Islet precursor cell (in vitro differentiated cells): ENCODE measurements at regions not wholly inside any gene's neighbourhood (a gene's known extent, or its start where the extent isn't known, plus 50 kb on each side); places are given as distances from the start of the nearest gene placed in this dataset.

Source experiments
- DNase-seq: peaks from one replicate; pipeline ENCODE4 v3.0.0-alpha.2; 2018

GRCh38 chr1:229828461-229828860 lies 202.4 kb downstream of the URB2 start:
- DNase-seq = no peak

DNA sequence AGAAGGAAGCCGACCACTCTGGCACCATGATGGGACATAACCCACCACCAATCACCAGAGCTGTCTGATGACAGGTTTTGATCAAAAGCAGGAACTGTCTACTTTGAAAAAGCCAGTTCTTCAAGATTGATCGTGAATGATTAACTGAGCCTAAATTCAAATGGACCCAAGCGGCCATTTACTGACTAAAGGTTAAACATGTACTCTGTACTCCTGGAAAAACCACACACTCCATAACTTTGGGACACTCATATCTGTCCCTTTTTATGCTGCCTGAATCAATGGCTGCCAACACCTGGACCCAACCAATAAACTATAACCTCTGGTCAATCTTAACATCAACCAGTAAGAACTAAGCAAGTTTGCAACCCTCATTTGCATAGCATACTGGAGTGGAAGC lies 206.6 kb downstream of the URB2 start:
- no peak for DNase-seq

GRCh38 chr1:229834230-229834629 lies 208.2 kb downstream of the URB2 start:
- no peak for DNase-seq

- no peak for DNase-seq
Observed at GRCh38 chr1:229835226-229835625, 209.2 kb downstream of the URB2 start.

GRCh38 chr1:229836324-229836723 lies 210.3 kb downstream of the URB2 start:
- DNase-seq = no peak

GRCh38 chr1:229838204-229838603 lies 212.2 kb downstream of the URB2 start:
- DNase-seq = no peak

GRCh38 chr1:229839800-229840199 lies 213.8 kb downstream of the URB2 start:
- DNase-seq = no peak

DNA sequence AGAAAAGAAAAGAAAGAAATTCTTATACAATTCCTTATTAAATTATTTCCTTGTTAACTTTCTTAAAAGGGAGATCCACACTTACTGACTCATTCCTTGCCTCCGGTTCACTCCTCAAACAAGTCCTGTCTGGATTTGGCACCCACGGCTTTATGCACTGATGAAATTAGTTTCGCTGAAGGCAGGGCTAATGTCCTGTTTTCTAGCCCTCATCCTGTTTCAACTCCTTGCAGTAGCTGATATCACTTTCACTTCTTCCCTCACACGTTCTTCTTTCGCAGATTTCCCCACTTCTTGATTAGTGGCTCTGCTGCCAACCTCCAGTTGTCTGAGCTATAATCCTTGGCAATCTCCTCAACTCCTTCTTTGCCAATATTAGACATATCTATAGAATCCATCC lies 215.2 kb downstream of the URB2 start:
- DNase-seq = no peak

DNA sequence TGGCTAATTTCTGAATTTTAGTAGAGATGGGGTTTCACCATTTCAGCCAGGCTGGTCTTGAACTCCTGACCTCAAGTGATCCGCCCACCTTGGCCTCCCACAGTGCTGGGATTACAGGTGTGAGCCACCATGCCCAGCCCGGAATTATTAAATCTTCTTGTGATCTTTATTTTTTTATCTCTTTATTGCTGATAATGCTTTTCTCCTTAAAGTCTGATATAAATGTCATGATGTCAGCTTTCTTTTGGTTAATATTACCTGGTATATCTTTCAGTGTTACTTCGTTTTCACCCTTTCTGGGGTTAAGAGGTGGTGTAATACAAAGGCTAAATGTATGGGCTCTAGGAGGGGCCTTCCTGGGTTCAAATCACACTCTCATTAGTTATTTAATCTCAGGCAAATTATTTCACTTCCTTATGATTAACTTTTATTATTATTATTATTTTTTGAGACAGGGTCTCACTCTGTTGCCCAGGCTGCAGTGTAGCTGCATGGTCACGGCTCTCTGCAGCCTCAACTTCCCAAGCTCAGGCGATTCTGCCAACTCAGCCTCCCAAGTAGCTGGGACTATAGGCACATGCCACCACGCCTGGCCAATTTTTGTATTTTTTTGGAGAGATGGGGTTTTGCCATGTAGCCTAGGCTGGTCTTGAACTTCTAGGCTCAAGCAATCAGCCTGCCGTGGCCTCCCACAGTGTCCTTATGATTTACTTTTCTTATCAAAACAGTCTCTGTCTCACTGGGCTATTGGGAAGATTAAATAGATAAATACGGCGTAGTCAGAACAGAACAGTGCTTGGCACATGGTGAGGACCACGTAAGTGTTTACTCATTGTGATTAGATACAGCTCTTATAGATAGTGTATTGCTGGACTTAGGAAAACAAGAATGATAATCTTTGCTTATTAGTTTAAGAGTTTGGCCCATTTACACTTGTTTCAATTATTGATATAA lies 216.5 kb downstream of the URB2 start:
- DNase-seq = no peak

GRCh38 chr1:229843627-229844238 lies 217.7 kb downstream of the URB2 start:
- peak; percentile 63 for DNase-seq

DNA sequence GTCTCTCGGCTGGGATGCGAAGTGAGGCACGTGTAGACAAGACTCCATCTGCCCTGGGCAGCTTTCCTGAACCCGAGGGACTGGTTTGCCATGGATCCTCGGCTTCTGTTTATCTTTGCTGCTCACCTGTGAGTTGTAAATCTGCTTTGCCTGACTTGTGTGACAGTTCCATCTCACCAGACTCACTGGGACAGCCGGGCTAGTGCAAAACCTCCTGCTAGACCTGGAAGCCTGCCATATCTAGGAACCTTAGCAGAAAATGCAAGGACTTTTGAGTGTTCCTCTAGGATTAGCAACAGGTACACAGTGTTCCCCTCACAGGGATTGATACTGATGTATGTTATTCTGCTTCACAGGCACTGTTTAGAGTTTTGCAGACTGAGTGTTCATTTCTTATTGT lies 218.6 kb downstream of the URB2 start:
- no peak for DNase-seq

DNA sequence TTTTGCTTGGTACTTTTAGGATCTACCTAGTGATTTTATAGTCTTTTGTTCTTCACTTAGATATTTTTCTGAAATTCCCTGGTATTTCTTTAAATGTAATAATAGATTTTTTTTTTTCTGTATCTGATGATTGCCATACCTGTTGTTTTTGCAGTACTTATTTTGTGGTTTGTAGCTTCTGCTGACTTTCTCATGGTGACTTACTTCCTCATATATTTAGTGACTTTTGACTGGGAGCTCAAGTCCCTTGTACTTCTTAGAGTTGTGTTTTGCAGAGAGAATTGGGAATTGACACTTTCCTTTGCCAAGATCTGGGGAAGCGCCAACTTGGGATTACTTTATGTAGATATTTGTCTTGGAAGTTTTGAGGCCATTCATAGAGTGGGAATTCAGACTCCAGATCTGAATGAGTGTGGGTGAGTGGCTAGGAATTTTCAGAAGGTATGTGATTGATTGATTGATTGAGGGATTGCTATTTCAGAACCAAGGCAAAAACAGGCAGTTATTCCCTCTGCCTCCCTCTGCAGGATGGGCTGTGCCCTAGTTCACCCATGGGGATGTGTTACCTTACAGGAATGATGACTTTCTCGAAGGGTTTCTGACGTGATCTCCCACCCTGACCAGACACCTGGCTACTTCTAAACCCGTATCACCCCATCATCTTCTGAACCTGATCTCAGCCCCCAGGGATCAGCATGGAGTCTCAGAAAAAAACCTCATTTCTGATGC lies 219.5 kb downstream of the URB2 start:
- DNase-seq = no peak

DNA sequence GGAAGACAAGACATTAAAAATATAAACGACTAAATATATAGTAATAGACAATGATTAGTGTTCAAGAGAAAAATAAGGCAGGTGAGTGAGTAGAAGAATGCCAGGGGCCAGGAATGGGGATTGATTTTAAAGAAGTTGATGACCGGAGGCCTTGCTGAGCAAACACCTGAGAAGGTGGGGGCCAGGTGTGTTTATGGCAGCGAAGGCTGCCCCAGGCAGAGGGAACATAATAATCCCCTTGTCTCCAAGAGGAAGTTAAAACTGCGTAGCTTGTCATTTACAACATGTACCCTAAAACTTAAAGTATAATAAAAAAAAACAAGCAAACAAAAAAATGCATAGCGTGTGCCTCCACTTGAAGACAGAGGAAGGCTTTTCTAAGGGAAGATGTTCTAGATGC lies 220.3 kb downstream of the URB2 start:
- no peak for DNase-seq

DNA sequence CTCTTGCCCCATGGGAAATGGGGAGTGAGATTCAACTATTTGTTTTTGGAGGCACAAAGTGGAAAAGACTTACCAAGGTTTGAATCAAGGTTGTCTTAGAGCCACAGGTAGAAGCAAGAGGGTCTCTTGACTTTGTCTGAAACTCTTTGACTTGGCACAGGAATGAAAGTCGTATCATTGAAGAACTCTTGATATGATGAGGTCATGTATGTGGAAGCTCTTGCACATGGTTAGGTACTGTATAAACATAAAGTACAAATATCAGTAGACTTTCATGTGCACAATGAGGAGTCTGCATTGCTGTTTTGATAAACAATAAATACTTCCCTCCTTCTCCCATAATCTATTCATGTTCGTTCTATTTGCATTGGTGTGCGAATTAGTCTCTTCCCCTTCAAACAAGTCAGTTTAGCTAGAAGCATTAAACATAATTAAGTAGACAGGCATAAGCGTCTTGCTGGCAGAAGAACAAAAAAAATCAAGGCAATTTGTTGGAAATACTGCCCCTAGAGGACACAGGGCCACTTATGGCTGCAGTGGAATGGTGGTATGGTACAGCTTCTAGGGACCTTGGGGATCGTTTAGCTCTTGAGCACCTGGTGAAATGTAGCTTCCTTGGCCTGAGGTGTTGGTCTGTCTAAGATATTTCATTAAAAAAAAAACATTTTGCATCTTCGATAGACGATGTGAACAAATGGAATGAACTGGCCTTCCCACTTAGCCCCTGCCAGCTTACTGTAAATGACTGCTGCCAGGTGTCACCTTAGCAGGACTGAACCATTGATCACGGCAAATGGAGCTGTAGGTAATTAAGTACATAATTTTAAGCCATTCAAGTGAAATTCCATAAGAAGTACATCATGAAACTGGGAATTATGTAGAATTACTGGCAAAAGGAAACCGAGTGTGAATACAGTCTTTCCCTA lies 218.0 kb upstream of the GALNT2 start:
- DNase-seq = no peak

GRCh38 chr1:229851511-229851910 lies 215.5 kb upstream of the GALNT2 start:
- no peak for DNase-seq

- no peak for DNase-seq
Observed at GRCh38 chr1:229853751-229854150, 213.3 kb upstream of the GALNT2 start.

GRCh38 chr1:229854620-229855019 lies 212.4 kb upstream of the GALNT2 start:
- DNase-seq = no peak

DNA sequence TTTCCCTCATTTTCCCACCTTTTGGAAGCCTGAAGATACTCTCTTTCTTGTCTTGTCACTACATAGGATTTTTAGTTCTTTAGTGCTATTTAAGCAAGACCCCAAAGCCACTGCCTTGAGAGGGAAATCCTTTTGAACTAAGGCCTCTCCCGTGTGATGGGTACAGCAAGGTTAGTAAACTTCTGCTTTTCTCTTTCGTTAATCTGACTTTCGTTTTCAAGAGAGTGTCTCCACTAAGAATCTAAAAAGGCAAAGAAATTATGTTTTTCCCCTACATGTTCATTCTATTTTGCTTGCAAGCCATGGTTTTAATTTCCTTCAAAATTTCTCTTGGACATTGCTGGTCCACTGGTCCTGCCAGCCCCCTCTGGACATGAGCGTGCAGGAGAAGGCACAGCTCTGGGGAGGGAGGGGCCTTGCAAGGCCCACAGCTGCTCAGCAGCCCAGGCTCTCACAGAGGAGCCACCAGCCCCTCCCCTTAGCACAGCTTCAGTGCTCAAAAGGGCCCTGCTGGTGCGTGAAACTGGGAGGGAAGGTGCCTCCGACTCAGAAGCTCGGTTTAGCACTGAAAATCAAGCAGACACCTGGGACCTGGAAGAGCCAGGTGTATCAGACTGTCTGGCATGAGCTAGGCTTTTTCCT lies 210.9 kb upstream of the GALNT2 start:
- no peak for DNase-seq

GRCh38 chr1:229857585-229857984 lies 209.5 kb upstream of the GALNT2 start:
- DNase-seq = no peak

- DNase-seq = no peak
Observed at GRCh38 chr1:229859026-229859425, 208.0 kb upstream of the GALNT2 start.

- DNase-seq = no peak
Observed at GRCh38 chr1:229860926-229861325, 206.1 kb upstream of the GALNT2 start.
